ENCODE measurements at regions not wholly inside any gene's neighbourhood (a gene's known extent, or its start where the extent isn't known, plus 50 kb on each side); places are given as distances from the start of the nearest gene placed in this dataset.
A peak's percentile ranks its signal among the peaks of the same experiment; 100 is the strongest.

- H3K4me2 ChIP-seq (ENCODE audit: low read length), result no peak overlapping the region
- POLR2A ChIA-PET, result interaction anchor here (0.6 kb wide), 1 partner anchor 14 kb away, joined by 3 read pairs; no protein-coding TSS in a partner anchor
- intact Hi-C loops (cut with micrococcal nuclease; ENCODE audit: unreplicated experiment), result no loop called here
Observed at GRCh38 chr5:104418056-104418455, 855.5 kb upstream of the NUDT12 start.

DNA sequence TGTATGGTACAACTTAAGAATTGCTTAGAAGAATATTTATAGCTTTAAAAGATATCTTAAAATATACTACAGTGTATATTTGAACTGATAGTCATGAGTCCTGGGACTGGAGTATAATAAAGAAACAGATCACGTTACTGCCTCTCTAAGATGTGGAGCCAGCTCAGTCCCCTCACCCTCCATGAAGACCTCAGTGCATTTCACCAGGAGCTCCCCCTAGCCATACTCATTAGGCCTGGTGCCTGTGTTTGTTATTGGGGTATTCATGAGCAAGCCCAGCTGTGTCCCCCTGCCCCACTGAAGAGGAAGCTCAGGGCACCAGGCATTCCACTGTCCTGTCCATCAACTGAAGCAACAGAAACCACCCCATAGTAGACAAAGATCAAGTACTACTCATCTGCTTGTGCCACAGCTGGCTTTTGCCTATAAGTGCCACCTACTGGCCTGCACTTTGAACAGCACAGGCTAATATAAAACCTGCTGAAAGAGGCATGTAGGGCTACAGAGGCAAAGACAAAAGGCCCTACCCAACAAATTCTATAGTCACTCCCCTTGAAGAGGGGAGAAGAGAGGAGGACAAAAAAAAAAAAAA is 850.2 kb upstream of the NUDT12 start:
- Histone ChIP-seq H3K27ac (ENCODE audit: low read depth, low read length, poor library complexity, severe bottlenecking) (no peak overlapping the region), H3K9me2 (ENCODE audit: insufficient read depth, low read length) (no peaks in the 10 kb centered on the region), H4K20me1 (ENCODE audit: insufficient read depth, low read length) (no peaks in the 10 kb centered on the region), H3K4me3 (ENCODE audit: low read depth, low read length, poor library complexity, severe bottlenecking) (no peak overlapping the region), H3K79me2 (ENCODE audit: insufficient read depth, low read depth, low read length) (no peaks in the 10 kb centered on the region), H3K36me3 (ENCODE audit: insufficient read depth, low read length) (no peaks in the 10 kb centered on the region), H2AFZ (ENCODE audit: low read length) (no peak overlapping the region), H3K9me3 (ENCODE audit: low read length) (no peaks in the 10 kb centered on the region), H3K4me2 (ENCODE audit: low read length) (no peak overlapping the region), H3K4me1 (ENCODE audit: insufficient read depth, low read length, poor library complexity, severe bottlenecking) (no peaks in the 10 kb centered on the region)
- POLR2A ChIA-PET, result no interaction called here
- CTCF ChIA-PET (ENCODE audit: unreplicated experiment), result no interaction called here
- BruUV-seq (replicated peaks), result no TSS peak
- peak; percentile 20 for DNase-seq (ENCODE audit: low spot score)
- TF ChIP-seq, protein P1, sequence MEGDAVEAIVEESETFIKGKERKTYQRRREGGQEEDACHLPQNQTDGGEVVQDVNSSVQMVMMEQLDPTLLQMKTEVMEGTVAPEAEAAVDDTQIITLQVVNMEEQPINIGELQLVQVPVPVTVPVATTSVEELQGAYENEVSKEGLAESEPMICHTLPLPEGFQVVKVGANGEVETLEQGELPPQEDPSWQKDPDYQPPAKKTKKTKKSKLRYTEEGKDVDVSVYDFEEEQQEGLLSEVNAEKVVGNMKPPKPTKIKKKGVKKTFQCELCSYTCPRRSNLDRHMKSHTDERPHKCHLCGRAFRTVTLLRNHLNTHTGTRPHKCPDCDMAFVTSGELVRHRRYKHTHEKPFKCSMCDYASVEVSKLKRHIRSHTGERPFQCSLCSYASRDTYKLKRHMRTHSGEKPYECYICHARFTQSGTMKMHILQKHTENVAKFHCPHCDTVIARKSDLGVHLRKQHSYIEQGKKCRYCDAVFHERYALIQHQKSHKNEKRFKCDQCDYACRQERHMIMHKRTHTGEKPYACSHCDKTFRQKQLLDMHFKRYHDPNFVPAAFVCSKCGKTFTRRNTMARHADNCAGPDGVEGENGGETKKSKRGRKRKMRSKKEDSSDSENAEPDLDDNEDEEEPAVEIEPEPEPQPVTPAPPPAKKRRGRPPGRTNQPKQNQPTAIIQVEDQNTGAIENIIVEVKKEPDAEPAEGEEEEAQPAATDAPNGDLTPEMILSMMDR (conservative IDR thresholded peaks at IDR 0.05; ENCODE audit: low read length), result peak; percentile 71
- TF ChIP-seq EZH2phosphoT487 (IDR thresholded peaks at IDR 0.05; ENCODE audit: borderline replicate concordance, low read depth, low read length), result no peak
- intact Hi-C loops (cut with micrococcal nuclease; ENCODE audit: unreplicated experiment), result no loop called here

More at GRCh38 chr5:104418056-104418455, 855.5 kb upstream of the NUDT12 start:
- no peak for DNase-seq (ENCODE audit: low spot score)
- H3K9me2 ChIP-seq (ENCODE audit: insufficient read depth, low read length), result no peaks in the 10 kb centered on the region
- H4K20me1 ChIP-seq (ENCODE audit: insufficient read depth, low read length), result no peaks in the 10 kb centered on the region
- H3K4me3 ChIP-seq (ENCODE audit: low read depth, low read length, poor library complexity, severe bottlenecking), result no peak overlapping the region
- H2AFZ ChIP-seq (ENCODE audit: low read length), result no peak overlapping the region
- CTCF ChIA-PET (ENCODE audit: unreplicated experiment), result no interaction called here
- H3K36me3 ChIP-seq (ENCODE audit: insufficient read depth, low read length), result no peaks in the 10 kb centered on the region
- no peak overlapping the region for H3K27ac ChIP-seq (ENCODE audit: low read depth, low read length, poor library complexity, severe bottlenecking)
- no TSS peak for BruUV-seq (replicated peaks)
- H3K79me2 ChIP-seq (ENCODE audit: insufficient read depth, low read depth, low read length), result no peaks in the 10 kb centered on the region
- H3K9me3 ChIP-seq (ENCODE audit: low read length), result no peaks in the 10 kb centered on the region
- TF ChIP-seq, protein P1 (conservative IDR thresholded peaks at IDR 0.05; ENCODE audit: low read length), result no peak
- no peak for TF ChIP-seq EZH2phosphoT487 (IDR thresholded peaks at IDR 0.05; ENCODE audit: borderline replicate concordance, low read depth, low read length)
- H3K4me1 ChIP-seq (ENCODE audit: insufficient read depth, low read length, poor library complexity, severe bottlenecking), result no peaks in the 10 kb centered on the region

DNA sequence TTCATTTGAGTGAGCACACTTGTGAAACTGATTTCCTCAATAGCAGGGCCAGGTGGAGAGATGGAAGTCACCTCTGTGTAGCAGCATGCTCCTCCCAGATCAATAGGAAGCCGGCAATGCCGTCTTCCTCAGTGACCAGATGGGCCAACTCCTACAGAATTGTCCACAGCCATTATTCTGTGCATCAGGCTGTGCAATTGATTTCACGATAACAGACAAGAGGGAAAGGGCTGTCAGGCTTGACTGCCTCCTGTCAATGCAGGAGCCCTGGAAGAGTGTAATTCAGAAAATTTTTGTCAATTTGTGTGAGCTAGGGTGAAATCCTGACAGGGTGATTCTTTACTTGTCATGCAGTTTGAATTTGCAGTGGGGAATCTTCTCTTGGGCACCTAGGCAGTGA is 838.4 kb upstream of the NUDT12 start:
- H3K79me2 ChIP-seq (ENCODE audit: insufficient read depth, low read depth, low read length), result no peaks in the 10 kb centered on the region
- ChIA-PET POLR2A (no interaction called here), CTCF (ENCODE audit: unreplicated experiment) (no interaction called here)
- H3K9me3 ChIP-seq (ENCODE audit: low read length), result no peaks in the 10 kb centered on the region
- no peak overlapping the region for H3K4me2 ChIP-seq (ENCODE audit: low read length)
- no peaks in the 10 kb centered on the region for H3K9me2 ChIP-seq (ENCODE audit: insufficient read depth, low read length)
- no peaks in the 10 kb centered on the region for H3K4me1 ChIP-seq (ENCODE audit: insufficient read depth, low read length, poor library complexity, severe bottlenecking)
- no peak overlapping the region for H2AFZ ChIP-seq (ENCODE audit: low read length)
- intact Hi-C loops (cut with micrococcal nuclease; ENCODE audit: unreplicated experiment), result no loop called here
- no peaks in the 10 kb centered on the region for H4K20me1 ChIP-seq (ENCODE audit: insufficient read depth, low read length)
- H3K36me3 ChIP-seq (ENCODE audit: insufficient read depth, low read length), result no peaks in the 10 kb centered on the region
- no peak for TF ChIP-seq EZH2phosphoT487 (IDR thresholded peaks at IDR 0.05; ENCODE audit: borderline replicate concordance, low read depth, low read length)
- TF ChIP-seq, protein P1 (conservative IDR thresholded peaks at IDR 0.05; ENCODE audit: low read length), result no peak
- no peak overlapping the region for H3K27ac ChIP-seq (ENCODE audit: low read depth, low read length, poor library complexity, severe bottlenecking)
- no peak for DNase-seq (ENCODE audit: low spot score)
- BruUV-seq (replicated peaks), result no TSS peak
- no peak overlapping the region for H3K4me3 ChIP-seq (ENCODE audit: low read depth, low read length, poor library complexity, severe bottlenecking)
